Activated naive CD4-positive, alpha-beta T cell treated with anti-CD3 and anti-CD28 coated beads, Interleukin-2, amount 10 ng/mL, durations not matched to agents 7 days and 5 days (primary cell): ENCODE measurements at regions not wholly inside any gene's neighbourhood (a gene's known extent, or its start where the extent isn't known, plus 50 kb on each side); places are given as distances from the start of the nearest gene placed in this dataset.
"Not testable (repeated sequence)": the region's sequence is repeated elsewhere in the genome, so short reads cannot be mapped to it uniquely, and the experiment has no call there.

Source experiments
- CTCF ChIA-PET: fragments of 350-600 bp; sonication (Branson Sonifier 250); formaldehyde crosslinking; loops from one replicate; lab custom pipeline; 2021; ENCODE audit warnings: antibody characterized with exemption; lab: Charles Lee
- DNase-seq: peaks from one replicate; pipeline ENCODE4 v3.0.0-alpha.2; 2020
- H3K27ac Mint-ChIP-seq: one replicate; pipeline ENCODE4 v1.8.0; 2021; ENCODE audit warnings: mild to moderate bottlenecking, moderate library complexity, mixed read lengths
- H3K27me3 Mint-ChIP-seq: one replicate; pipeline ENCODE4 v1.8.0; 2021; ENCODE audit warnings: mild to moderate bottlenecking, mixed read lengths
- H3K36me3 Mint-ChIP-seq: one replicate; pipeline ENCODE4 v1.8.0; 2021; ENCODE audit warnings: mixed read lengths
- H3K4me1 Mint-ChIP-seq: one replicate; pipeline ENCODE4 v1.8.0; 2021; ENCODE audit warnings: mixed read lengths
- H3K4me3 Mint-ChIP-seq: one replicate; pipeline ENCODE4 v1.8.0; 2021; ENCODE audit warnings: mild to moderate bottlenecking, moderate library complexity, mixed read lengths
- H3K9me3 Mint-ChIP-seq: one replicate; pipeline ENCODE4 v1.8.0; 2021; ENCODE audit warnings: mixed read lengths

DNA sequence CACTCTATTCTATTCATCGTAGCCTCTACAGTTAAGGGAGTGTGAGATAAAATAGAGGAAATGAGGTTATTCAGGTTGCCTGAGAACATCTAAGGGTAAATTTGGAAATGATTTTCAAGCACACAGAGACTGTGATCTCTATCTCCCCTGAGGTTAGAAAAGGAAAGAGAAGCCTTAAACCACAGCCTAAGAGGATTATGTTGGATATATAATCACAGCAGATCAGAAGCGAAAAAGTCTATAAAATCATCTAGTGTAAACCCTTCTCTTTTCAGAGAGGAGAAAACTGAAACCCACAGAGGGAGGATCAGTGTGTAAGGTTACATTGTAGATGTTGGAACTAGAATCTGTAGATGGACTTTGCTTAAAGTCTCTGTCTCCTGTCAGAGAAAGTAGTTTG is 90.6 kb upstream of the SEMA3E start:
- Mint-ChIP-seq H3K27me3 (no peaks in the 10 kb centered on the region), H3K27ac (no peak overlapping the region), H3K9me3 (no peaks in the 10 kb centered on the region), H3K4me3 (no peak overlapping the region), H3K4me1 (no peaks in the 10 kb centered on the region), H3K36me3 (no peaks in the 10 kb centered on the region)
- CTCF ChIA-PET = no interaction called here
- DNase-seq = no peak

DNA sequence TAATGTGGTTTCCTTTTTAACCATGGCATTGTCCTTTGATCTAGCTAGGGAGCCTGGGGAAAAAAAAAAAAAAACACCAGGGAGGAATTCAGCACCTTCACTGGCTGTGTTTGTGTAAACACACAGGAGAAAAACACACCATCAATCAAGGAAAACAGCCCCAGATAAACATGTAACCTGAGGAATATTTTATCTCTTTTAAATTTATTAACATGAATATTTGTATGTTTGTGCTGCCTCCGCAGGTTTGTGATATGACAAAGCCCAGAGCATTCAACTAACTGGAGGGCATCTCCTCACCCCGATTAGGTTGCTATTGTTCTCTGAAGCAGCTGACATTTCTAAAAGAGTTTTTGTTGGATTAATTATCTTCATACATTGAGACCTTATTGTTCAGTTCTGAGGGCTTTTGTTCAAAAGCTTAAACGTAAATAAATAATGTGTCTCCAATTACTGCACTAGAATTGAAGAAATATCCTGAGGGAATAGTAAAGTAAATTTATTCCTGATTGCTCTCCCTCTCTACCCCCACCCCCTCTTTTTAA is 89.4 kb upstream of the SEMA3E start:
- CTCF ChIA-PET = no interaction called here
- Mint-ChIP-seq H3K9me3 (no peaks in the 10 kb centered on the region), H3K27me3 (no peaks in the 10 kb centered on the region), H3K36me3 (no peaks in the 10 kb centered on the region), H3K4me3 (no peak overlapping the region), H3K4me1 (no peaks in the 10 kb centered on the region), H3K27ac (no peak overlapping the region)
- DNase-seq = no peak

DNA sequence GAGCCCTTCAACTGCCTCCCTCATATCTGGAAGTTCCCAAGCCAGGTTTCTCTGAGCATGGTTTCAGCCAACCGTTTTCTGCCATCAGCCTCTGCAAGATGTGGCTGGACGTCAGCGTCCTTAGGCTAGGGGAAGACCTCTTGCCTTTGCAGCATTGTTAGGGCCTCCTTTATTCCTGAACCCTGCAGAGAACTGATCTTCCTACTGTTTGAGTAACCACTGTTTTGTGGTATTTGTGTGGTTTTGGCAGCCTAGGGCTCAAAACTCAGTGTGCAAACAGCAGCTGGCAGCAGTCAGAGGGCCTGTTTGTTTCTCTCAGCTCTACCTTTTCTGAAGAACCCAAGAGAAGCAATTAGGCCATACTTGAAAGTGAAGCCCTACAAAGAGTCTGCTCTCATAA is 83.4 kb upstream of the SEMA3E start:
- CTCF ChIA-PET = no interaction called here
- peaks cover 2% of the 10 kb centered on the region for H3K9me3 Mint-ChIP-seq
- DNase-seq = no peak

DNA sequence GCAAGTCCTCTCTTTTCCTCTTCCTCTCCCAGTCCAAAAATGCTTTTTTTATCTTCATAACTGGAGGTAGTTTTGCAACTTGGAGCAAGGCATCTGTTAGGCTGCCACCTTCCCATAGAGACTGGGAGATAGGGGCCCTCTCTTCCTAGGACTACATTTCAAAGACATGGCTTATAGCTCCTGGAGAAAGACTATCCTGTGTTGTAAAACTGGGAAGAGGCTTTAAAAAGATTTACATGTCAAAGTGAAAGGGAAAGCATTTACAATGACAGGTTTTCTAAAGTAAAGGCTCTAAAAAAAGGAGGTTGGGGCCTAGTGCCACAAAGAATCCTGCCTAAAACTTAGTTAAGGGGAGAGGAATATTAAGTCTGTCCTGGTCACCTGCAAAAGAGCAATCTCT is 82.2 kb upstream of the SEMA3E start:
- no peaks in the 10 kb centered on the region for H3K36me3 Mint-ChIP-seq
- H3K9me3 Mint-ChIP-seq = peaks cover 2% of the 10 kb centered on the region
- DNase-seq = no peak
- CTCF ChIA-PET = interaction anchor here (0.7 kb wide), 1 partner anchor 527 kb away, joined by 3 read pairs; no protein-coding TSS in a partner anchor
- no peak overlapping the region for H3K4me3 Mint-ChIP-seq
- H3K27me3 Mint-ChIP-seq = no peaks in the 10 kb centered on the region
- H3K27ac Mint-ChIP-seq = no peak overlapping the region
- no peaks in the 10 kb centered on the region for H3K4me1 Mint-ChIP-seq

More for the DNA sequence above, 83.4 kb upstream of the SEMA3E start:
- Mint-ChIP-seq H3K27ac (no peak overlapping the region), H3K4me3 (no peak overlapping the region), H3K27me3 (no peaks in the 10 kb centered on the region), H3K4me1 (no peaks in the 10 kb centered on the region), H3K36me3 (no peaks in the 10 kb centered on the region)

DNA sequence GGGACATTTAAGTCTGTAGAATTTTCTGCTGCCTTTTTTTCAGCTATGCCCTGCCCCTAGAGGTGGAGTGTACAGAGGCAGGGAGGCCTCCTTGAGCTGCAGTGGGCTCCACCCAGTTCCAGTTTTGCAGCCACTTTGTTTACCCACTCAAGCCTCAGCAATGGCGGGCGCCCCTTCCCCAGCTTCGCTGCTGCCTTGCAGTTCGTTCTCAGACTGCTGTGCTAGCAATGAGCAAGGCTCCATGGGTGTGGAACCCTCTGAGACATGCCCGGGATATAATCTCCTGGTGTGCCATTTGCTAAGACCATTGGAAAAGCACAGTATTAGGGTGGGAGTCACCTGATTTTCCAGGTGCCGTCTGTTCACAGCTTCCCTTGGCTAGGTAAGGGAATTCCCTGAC is 68.0 kb upstream of the SEMA3E start:
- H3K4me1 Mint-ChIP-seq, H3K36me3 Mint-ChIP-seq, DNase-seq, H3K4me3 Mint-ChIP-seq, H3K27ac Mint-ChIP-seq, H3K27me3 Mint-ChIP-seq, CTCF ChIA-PET, H3K9me3 Mint-ChIP-seq: not testable (repeated sequence)

DNA sequence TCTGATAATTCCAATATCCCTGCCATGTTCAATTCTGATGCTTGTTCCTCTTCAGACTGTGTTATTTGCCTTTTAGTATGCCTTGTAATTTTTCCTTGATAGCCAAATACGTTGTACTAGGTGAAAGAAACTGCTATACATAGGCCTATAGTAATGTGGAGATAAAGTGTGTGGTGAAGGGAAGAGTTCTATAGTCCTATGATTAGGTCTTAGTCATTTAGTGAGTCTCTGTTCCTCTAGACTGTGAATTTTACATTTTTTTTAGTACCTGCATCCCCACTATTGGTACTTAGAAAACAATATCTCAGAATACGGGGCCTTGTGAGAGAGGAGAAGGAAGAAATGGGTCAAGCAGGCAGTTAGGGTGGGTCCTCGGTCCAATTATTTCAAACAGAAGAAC is 59.6 kb upstream of the SEMA3E start:
- Mint-ChIP-seq H3K36me3 (no peaks in the 10 kb centered on the region), H3K27me3 (no peaks in the 10 kb centered on the region), H3K9me3 (peaks cover 2% of the 10 kb centered on the region), H3K4me1 (no peaks in the 10 kb centered on the region), H3K4me3 (no peak overlapping the region), H3K27ac (no peak overlapping the region)
- DNase-seq = no peak
- CTCF ChIA-PET = no interaction called here

DNA sequence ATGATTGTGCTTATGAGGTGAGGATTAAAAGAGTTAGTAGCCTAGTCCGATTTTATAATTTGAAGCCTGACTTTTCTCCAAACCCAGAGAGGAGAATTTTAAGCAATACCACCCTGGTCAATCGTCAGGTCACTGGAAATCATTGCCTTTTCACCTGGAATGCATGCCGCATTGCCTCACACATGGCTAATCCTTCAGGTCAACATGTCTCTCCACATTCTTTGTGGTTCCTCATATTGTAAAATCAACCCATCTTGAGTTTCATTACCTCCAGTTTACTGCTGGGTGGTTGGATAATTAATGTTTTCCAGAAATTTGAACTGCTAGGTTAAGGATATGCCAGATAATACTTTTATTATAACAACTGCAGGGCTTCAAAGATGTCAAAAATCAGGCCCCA is 55.6 kb upstream of the SEMA3E start:
- no peaks in the 10 kb centered on the region for H3K27me3 Mint-ChIP-seq
- no peak for DNase-seq
- H3K27ac Mint-ChIP-seq = no peak overlapping the region
- H3K36me3 Mint-ChIP-seq = no peaks in the 10 kb centered on the region
- no peaks in the 10 kb centered on the region for H3K4me1 Mint-ChIP-seq
- no peak overlapping the region for H3K4me3 Mint-ChIP-seq
- CTCF ChIA-PET = no interaction called here
- no peaks in the 10 kb centered on the region for H3K9me3 Mint-ChIP-seq

DNA sequence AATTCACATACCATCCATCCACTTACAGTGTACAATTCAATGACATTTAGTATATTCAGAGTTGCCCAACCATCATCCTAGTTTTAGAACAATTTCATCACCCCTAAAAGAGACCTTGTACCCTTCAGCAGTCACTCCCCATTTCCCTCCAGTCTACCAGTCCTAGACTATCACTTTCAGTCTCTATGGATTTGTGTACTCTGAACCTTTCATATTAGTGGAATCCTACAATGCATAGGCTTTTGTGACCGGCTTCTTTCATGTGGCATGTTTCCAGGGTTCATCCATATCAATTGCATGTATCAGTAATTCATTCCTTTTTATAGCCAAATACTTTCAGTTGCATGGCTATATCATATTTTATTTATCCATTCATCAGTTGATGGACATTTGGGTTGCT is 53.5 kb upstream of the SEMA3E start:
- Mint-ChIP-seq H3K27ac (no peak overlapping the region), H3K27me3 (no peaks in the 10 kb centered on the region), H3K9me3 (no peaks in the 10 kb centered on the region), H3K4me1 (no peaks in the 10 kb centered on the region), H3K36me3 (no peaks in the 10 kb centered on the region), H3K4me3 (no peak overlapping the region)
- DNase-seq = no peak
- CTCF ChIA-PET = no interaction called here

DNA sequence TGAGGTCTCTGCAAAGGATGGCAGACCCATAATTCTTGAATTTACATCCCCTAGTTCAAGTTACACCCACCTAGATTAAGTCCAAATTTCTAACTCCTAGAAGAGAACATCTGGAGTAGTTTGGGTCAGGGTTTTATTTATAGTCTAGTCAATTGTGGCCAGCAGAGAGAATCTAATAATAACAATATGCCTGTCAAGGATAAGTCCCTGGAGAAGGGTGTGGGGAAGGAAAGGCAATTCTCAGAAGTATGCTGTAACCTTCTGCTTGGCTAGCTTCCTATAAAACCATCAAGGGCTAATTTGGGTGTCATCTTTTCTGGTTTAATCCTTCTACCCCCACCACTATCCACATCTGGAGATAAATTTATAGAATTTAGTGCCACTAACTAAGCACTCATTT is 52.8 kb upstream of the SEMA3E start:
- no peaks in the 10 kb centered on the region for H3K4me1 Mint-ChIP-seq
- no peaks in the 10 kb centered on the region for H3K36me3 Mint-ChIP-seq
- no peaks in the 10 kb centered on the region for H3K27me3 Mint-ChIP-seq
- DNase-seq = no peak
- CTCF ChIA-PET = no interaction called here
- H3K27ac Mint-ChIP-seq = no peak overlapping the region
- H3K9me3 Mint-ChIP-seq = no peaks in the 10 kb centered on the region
- H3K4me3 Mint-ChIP-seq = no peak overlapping the region
